BLaER1 treated with 17β-estradiol and CSF1 and Interleukin-3, amounts not matched to agents 10 nM and 100 nM (cell line): ENCODE measurements at regions not wholly inside any gene's neighbourhood (a gene's known extent, or its start where the extent isn't known, plus 50 kb on each side); places are given as distances from the start of the nearest gene placed in this dataset.

ENCODE experiments used
- H3K27ac ChIP-seq, 11 experiments: shearing (Covaris generic); formaldehyde crosslinking; 2 replicates each; pipeline ENCODE4 v1.8.1; 2022
- H3K27me3 ChIP-seq, 11 experiments: shearing (Covaris generic); formaldehyde crosslinking; 2 replicates each; pipeline ENCODE4 v1.8.1; 2022
- H3K36me3 ChIP-seq, 11 experiments: shearing (Covaris generic); formaldehyde crosslinking; 2 replicates each; pipeline ENCODE4 v1.8.1; 2022
- H3K4me1 ChIP-seq, 10 experiments: shearing (Covaris generic); formaldehyde crosslinking; 2 replicates each; pipeline ENCODE4 v1.8.1; 2022
- H3K4me2 ChIP-seq, 11 experiments: shearing (Covaris generic); formaldehyde crosslinking; 2 replicates each; pipeline ENCODE4 v1.8.1; 2022
- H3K4me3 ChIP-seq, 10 experiments: shearing (Covaris generic); formaldehyde crosslinking; 2 replicates each; pipeline ENCODE4 v1.8.1; 2022
- H3K9ac ChIP-seq, 11 experiments: shearing (Covaris generic); formaldehyde crosslinking; 2 replicates each; pipeline ENCODE4 v1.8.1; 2022
- H3K9me3 ChIP-seq, 11 experiments: shearing (Covaris generic); formaldehyde crosslinking; replicated peaks in 1 of 11; 2 replicates each; pipeline ENCODE4 v1.8.1; 2022
- H4K20me1 ChIP-seq, 11 experiments: shearing (Covaris generic); formaldehyde crosslinking; 2 replicates each; pipeline ENCODE4 v1.8.1; 2022
- Cebpa-rat ChIP-seq, 11 experiments: shearing (Covaris generic); IDR thresholded peaks; 2 replicates each; pipeline ENCODE4 v1.8.1; 2022

DNA sequence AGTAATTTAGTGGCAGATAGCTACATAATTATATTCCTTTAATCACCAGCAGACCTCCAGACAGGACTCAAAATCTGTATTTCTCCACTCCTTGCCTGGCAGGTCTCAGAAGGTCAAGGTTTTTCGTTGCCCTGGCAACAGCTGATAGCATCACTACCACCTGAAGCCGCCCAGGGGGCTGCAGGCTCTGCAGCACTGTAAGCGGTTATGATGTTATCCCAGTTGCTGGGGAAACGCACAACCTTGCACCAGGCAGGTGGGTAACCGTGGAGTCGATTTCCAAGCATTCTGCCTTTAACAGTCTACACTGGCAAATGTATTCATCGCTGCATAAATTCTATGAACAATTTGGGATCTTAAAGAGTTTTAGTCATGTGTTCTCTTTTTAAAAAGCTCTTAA lies 756.3 kb downstream of the NTRK3 start:
- no peaks in the 10 kb centered on the region for H3K27me3 ChIP-seq
- TF ChIP-seq Cebpa-rat (IDR thresholded peaks at IDR 0.05) = no peak
- no peaks in the 10 kb centered on the region for H4K20me1 ChIP-seq
- H3K4me1 ChIP-seq = no peaks in the 10 kb centered on the region
- H3K9me3 ChIP-seq = no peaks in the 10 kb centered on the region
- H3K36me3 ChIP-seq = no peaks in the 10 kb centered on the region
- no peak overlapping the region for H3K4me3 ChIP-seq
- no peak overlapping the region for H3K27ac ChIP-seq
- H3K4me2 ChIP-seq = no peak overlapping the region
- H3K9ac ChIP-seq = no peak overlapping the region

DNA sequence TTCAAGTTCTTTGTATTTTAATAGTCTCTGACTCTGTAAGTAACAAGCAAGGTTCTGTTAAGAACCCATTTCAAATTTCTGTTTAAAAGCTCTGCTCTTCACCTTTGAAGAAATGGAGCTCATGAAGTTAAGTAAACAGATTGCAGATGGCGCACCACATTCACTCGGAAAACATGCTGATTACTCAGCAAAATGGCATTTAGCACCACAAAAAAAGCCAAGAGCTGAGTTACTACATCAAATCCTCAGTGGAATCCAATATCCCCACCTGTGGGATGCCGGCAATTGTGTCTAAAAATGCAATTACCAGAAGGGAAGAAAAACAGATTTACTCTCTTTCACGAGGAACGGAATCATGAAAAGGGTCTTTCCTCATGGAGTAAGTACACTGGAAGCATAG lies 758.0 kb downstream of the NTRK3 start:
- H4K20me1 ChIP-seq = no peaks in the 10 kb centered on the region
- TF ChIP-seq Cebpa-rat (IDR thresholded peaks at IDR 0.05) = no peak
- no peaks in the 10 kb centered on the region for H3K9me3 ChIP-seq

DNA sequence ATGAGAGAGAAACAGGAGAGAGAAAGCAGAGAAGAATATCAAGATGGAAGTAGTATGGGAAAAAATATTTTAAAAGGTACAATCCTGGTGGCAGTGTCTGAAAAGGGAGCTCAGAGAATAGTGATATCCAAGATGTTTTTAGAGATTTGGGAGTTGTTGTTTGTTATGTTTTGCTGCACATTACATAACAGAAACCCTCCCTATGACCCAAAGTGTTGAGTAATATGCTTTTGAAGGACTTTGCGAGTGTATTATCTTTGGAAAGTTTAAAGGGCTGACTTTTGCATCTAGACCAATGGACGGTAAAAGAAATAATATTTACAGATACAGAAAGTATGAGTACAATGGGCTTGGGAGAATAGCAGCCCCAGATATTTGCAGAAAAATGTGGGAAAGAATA lies 759.7 kb downstream of the NTRK3 start:
- no peak overlapping the region for H3K4me2 ChIP-seq
- no peak overlapping the region for H3K27ac ChIP-seq
- H4K20me1 ChIP-seq = no peaks in the 10 kb centered on the region
- no peaks in the 10 kb centered on the region for H3K9me3 ChIP-seq
- no peaks in the 10 kb centered on the region for H3K36me3 ChIP-seq
- no peak for TF ChIP-seq Cebpa-rat (IDR thresholded peaks at IDR 0.05)
- no peaks in the 10 kb centered on the region for H3K4me1 ChIP-seq
- H3K27me3 ChIP-seq = no peaks in the 10 kb centered on the region
- H3K9ac ChIP-seq = no peak overlapping the region
- no peak overlapping the region for H3K4me3 ChIP-seq

More for the DNA sequence above, 758.0 kb downstream of the NTRK3 start:
- no peak overlapping the region for H3K4me2 ChIP-seq
- no peak overlapping the region for H3K4me3 ChIP-seq
- H3K9ac ChIP-seq = no peak overlapping the region
- no peaks in the 10 kb centered on the region for H3K36me3 ChIP-seq
- H3K27ac ChIP-seq = no peak overlapping the region
- no peaks in the 10 kb centered on the region for H3K4me1 ChIP-seq
- no peaks in the 10 kb centered on the region for H3K27me3 ChIP-seq

DNA sequence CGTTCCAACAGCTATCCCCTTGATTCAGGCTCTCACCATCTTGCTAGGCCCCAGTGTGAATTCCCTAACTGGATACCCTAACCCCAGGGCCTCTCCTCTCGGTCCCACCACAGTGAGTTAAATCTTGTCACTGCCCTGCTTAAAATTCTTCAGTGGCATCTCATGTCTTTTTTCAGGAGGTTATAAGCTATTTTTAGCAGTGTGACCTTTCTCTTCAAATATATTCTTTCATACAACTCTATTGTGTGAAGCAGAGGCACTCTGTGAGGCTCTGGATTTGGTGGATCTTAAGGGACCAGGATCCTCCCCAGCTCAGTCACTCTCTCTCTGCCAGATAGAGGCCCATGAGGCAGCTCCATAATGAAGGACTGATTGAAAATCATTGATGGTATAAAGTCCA lies 760.4 kb downstream of the NTRK3 start:
- Histone ChIP-seq H3K36me3 (no peaks in the 10 kb centered on the region), H3K4me1 (no peaks in the 10 kb centered on the region), H3K27ac (no peak overlapping the region), H3K4me2 (no peak overlapping the region), H3K27me3 (no peaks in the 10 kb centered on the region), H3K9ac (no peak overlapping the region), H3K4me3 (no peak overlapping the region), H3K9me3 (no peaks in the 10 kb centered on the region), H4K20me1 (no peaks in the 10 kb centered on the region)
- no peak for TF ChIP-seq Cebpa-rat (IDR thresholded peaks at IDR 0.05)

DNA sequence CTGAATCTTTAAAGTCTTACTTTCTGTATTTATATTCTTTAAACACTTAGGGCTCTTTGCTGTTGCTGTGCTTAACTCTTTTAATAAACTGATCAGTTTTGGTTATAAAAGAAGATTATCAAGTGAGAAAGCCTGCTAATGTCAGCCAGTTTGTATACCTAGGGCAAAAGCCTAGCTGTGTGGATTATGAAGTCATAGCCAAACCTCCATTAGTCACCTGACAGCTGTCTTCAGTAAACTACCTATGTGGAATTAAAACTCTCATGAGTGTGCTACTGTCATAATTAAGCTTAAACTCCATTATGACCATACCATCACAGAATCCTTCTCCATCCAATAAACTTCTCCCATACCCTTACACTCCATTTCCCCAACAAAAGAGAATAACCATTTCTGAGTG lies 762.7 kb downstream of the NTRK3 start:
- Histone ChIP-seq H3K9ac (no peak overlapping the region), H3K4me2 (no peak overlapping the region), H3K27me3 (no peaks in the 10 kb centered on the region), H4K20me1 (no peaks in the 10 kb centered on the region), H3K9me3 (no peaks in the 10 kb centered on the region), H3K36me3 (no peaks in the 10 kb centered on the region), H3K27ac (no peak overlapping the region), H3K4me1 (no peaks in the 10 kb centered on the region), H3K4me3 (no peak overlapping the region)
- no peak for TF ChIP-seq Cebpa-rat (IDR thresholded peaks at IDR 0.05)

DNA sequence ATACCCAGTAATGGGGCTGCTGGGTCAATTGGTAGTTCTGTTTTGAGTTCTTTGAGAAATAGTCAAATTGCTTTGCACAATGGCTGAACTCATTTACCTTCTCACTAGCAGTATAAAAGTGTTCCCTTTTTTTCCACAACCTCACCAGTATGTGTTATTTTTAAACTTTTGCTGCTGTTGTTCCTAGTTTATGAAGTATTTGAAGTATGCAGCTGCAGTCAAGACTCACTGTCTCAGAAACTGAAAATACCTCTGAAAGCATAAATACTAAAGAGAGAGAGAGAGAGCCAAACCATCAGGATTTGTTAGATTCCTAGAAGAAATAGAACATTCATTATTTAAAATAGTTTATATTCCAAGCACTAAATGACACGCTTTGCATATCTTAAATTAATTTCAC lies 764.2 kb downstream of the NTRK3 start:
- H3K4me1 ChIP-seq = no peaks in the 10 kb centered on the region
- H3K9ac ChIP-seq = no peak overlapping the region
- H3K27ac ChIP-seq = no peak overlapping the region
- no peaks in the 10 kb centered on the region for H3K36me3 ChIP-seq
- H3K9me3 ChIP-seq = no peaks in the 10 kb centered on the region
- no peak overlapping the region for H3K4me3 ChIP-seq
- H4K20me1 ChIP-seq = no peaks in the 10 kb centered on the region
- no peak for TF ChIP-seq Cebpa-rat (IDR thresholded peaks at IDR 0.05)
- H3K4me2 ChIP-seq = no peak overlapping the region
- no peaks in the 10 kb centered on the region for H3K27me3 ChIP-seq

DNA sequence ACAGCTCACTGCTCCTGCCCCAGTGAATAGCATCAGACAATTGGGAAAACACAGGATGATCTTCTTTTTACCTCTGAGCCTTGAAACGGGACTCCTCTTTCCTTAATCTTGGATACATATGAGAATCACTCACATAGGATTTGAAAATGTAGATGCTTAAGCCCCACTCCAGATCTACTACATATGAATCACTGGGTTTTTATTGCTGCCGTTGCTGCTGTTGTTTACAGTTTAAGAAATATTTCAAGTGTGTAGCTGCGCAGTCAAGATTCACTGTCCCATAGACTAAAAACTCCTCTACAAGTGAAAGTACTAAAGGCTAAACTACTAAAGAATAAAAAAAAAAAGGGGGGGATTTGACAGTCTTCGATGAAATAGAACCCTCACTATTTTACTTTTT lies 765.9 kb downstream of the NTRK3 start:
- TF ChIP-seq Cebpa-rat (IDR thresholded peaks at IDR 0.05) = no peak
- no peak overlapping the region for H3K27ac ChIP-seq
- H4K20me1 ChIP-seq = no peaks in the 10 kb centered on the region
- no peaks in the 10 kb centered on the region for H3K36me3 ChIP-seq
- no peaks in the 10 kb centered on the region for H3K9me3 ChIP-seq
- no peak overlapping the region for H3K9ac ChIP-seq
- no peaks in the 10 kb centered on the region for H3K4me1 ChIP-seq
- H3K4me2 ChIP-seq = no peak overlapping the region
- H3K27me3 ChIP-seq = no peaks in the 10 kb centered on the region
- H3K4me3 ChIP-seq = no peak overlapping the region

DNA sequence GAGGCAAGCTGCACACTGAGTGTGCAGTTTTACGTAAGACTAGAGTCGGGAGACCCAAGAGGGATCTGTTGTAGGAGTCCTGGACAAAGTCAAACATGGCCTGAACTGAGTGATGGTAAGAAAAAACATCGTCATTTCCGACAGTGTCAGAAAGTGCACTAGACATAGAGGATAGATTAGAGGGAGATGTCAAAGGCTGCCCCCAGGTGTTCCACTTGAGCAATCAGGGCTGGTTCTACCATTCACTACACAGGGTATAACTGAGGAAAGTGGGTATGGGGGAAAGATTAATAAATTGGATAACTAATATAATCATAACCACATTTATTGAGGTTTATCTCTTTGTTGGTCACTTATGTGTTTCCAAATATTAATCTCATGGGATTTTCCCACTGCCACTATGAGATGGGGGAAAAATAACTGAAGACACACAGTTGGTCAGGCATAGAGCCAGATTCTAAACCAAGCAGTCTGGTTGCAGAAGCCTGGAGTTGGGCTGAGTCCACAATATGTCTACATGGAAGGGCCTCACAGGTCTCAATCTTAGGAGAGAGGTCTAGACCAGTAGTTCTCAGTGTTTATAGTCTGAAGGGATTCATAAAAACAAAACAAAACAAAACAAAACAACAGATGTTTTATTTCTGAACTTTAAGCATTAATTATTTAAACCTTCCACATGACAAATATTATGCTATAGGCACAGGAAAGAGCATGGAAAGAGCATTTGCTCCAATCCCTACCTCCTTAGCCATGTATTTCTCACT lies 766.5 kb downstream of the NTRK3 start:
- Histone ChIP-seq H3K27ac (no peak overlapping the region), H3K4me1 (no peaks in the 10 kb centered on the region), H3K9me3 (no peaks in the 10 kb centered on the region), H3K36me3 (no peaks in the 10 kb centered on the region), H3K4me2 (no peak overlapping the region), H3K4me3 (no peak overlapping the region), H3K9ac (no peak overlapping the region), H3K27me3 (no peaks in the 10 kb centered on the region), H4K20me1 (no peaks in the 10 kb centered on the region)
- TF ChIP-seq Cebpa-rat (IDR thresholded peaks at IDR 0.05) = no peak

DNA sequence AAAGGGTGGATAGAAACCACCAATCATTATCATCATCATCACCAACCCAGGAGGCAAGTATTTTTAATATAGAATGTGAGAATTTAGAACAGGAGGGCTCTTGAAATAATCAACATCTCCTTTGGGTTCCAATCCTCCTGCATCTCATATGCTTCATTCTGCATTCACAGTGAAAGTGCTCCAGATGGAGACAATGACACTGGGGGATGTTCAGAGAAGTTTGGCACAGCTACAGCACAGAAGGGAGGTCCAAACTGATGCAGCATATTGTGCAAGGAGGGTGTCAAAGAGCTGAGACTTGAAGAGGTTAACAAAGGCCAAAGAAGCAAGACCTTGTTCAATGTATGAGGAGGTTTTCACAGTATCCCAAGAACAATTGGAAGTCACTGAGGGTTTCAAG lies 767.1 kb downstream of the NTRK3 start:
- H3K9me3 ChIP-seq = no peaks in the 10 kb centered on the region
- no peaks in the 10 kb centered on the region for H4K20me1 ChIP-seq
- H3K27ac ChIP-seq = no peak overlapping the region
- H3K9ac ChIP-seq = no peak overlapping the region
- H3K4me2 ChIP-seq = no peak overlapping the region
- no peak for TF ChIP-seq Cebpa-rat (IDR thresholded peaks at IDR 0.05)
- H3K4me3 ChIP-seq = no peak overlapping the region
- no peaks in the 10 kb centered on the region for H3K27me3 ChIP-seq
- H3K36me3 ChIP-seq = no peaks in the 10 kb centered on the region
- H3K4me1 ChIP-seq = no peaks in the 10 kb centered on the region

DNA sequence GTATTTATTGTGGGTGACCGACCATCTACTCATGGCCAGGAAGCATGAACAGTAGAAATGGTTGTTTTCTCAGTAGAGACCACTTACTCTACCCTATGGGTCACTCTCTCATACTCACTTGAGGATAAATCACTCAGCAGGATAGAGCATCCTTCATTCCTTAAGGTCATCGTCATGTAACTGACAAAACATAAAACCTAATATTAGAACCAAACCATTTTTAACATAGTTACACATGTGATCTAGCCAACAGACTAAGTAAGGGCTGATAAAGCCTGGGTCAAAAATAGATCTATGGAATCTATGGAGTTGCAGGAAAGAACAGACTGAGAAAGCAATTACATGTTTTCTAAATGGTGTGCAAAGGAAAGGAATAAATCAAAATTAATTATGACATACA lies 769.1 kb downstream of the NTRK3 start:
- Histone ChIP-seq H3K27ac (no peak overlapping the region), H3K4me1 (no peaks in the 10 kb centered on the region), H3K4me3 (no peak overlapping the region), H3K9me3 (no peaks in the 10 kb centered on the region), H3K36me3 (no peaks in the 10 kb centered on the region), H3K9ac (no peak overlapping the region), H3K4me2 (no peak overlapping the region), H4K20me1 (no peaks in the 10 kb centered on the region), H3K27me3 (no peaks in the 10 kb centered on the region)
- TF ChIP-seq Cebpa-rat (IDR thresholded peaks at IDR 0.05) = no peak
